Gastroesophageal sphincter (tissue), 3 donors: ENCODE measurements at regions not wholly inside any gene's neighbourhood (a gene's known extent, or its start where the extent isn't known, plus 50 kb on each side); places are given as distances from the start of the nearest gene placed in this dataset.

Experiments used
- CTCF ChIP-seq, 4 experiments: fragments of 200-600 bp in 2 of 4; fragments of 450-650 bp in 2 of 4; sonication (generic) in 1 of 4; IDR thresholded peaks; one replicate each; pipeline ENCODE4 v1.5.1; 2017 to 2019; ENCODE audit warnings: antibody characterized with exemption in 4 of 4, mild to moderate bottlenecking in 2 of 4, moderate library complexity in 2 of 4
- POLR2AphosphoS5 ChIP-seq: sonication (generic); formaldehyde crosslinking; IDR thresholded peaks from one replicate; pipeline ENCODE4 v1.6.1; 2017; ENCODE audit warnings: antibody characterized with exemption

- no peak for TF ChIP-seq POLR2AphosphoS5
- no peak for TF ChIP-seq CTCF (IDR thresholded peaks at IDR 0.05)
Measured at GRCh38 chr14:23804817-23805216, 148.8 kb upstream of the DHRS4 start.
